ENCODE measurements at regions not wholly inside any gene's neighbourhood (a gene's known extent, or its start where the extent isn't known, plus 50 kb on each side); places are given as distances from the start of the nearest gene placed in this dataset.
"Not testable (repeated sequence)": the region's sequence is repeated elsewhere in the genome, so short reads cannot be mapped to it uniquely, and the experiment has no call there.

GRCh38 chr2:236632295-236633218 is 62.9 kb downstream of the ACKR3 start:
- no peak for DNase-seq (ENCODE audit: low spot score)

- no peak for DNase-seq (ENCODE audit: low spot score)
Observed at GRCh38 chr2:236633219-236633570, 63.6 kb downstream of the ACKR3 start.

GRCh38 chr2:236633775-236634560 is 64.3 kb downstream of the ACKR3 start:
- DNase-seq (ENCODE audit: low spot score), result no peak

- DNase-seq (ENCODE audit: low spot score), result no peak
Observed at GRCh38 chr2:236636261-236636660, 66.6 kb downstream of the ACKR3 start.

- DNase-seq (ENCODE audit: low spot score), result no peak
Observed at GRCh38 chr2:236636714-236637470, 67.3 kb downstream of the ACKR3 start.

- DNase-seq (ENCODE audit: low spot score), result no peak
Observed at GRCh38 chr2:236637686-236638569, 68.3 kb downstream of the ACKR3 start.

GRCh38 chr2:236638707-236639106 is 69.1 kb downstream of the ACKR3 start:
- DNase-seq (ENCODE audit: low spot score), result no peak

- no peak for DNase-seq (ENCODE audit: low spot score)
Observed at GRCh38 chr2:236639461-236640235, 70.0 kb downstream of the ACKR3 start.

GRCh38 chr2:236641051-236641726 is 71.6 kb downstream of the ACKR3 start:
- no peak for DNase-seq (ENCODE audit: low spot score)

- DNase-seq (ENCODE audit: low spot score), result no peak
Observed at GRCh38 chr2:236642125-236642524, 72.5 kb downstream of the ACKR3 start.

- no peak for DNase-seq (ENCODE audit: low spot score)
Observed at GRCh38 chr2:236642584-236643291, 73.1 kb downstream of the ACKR3 start.

- DNase-seq (ENCODE audit: low spot score), result no peak
Observed at GRCh38 chr2:236643480-236643879, 73.9 kb downstream of the ACKR3 start.

GRCh38 chr2:236644067-236644466 is 74.4 kb downstream of the ACKR3 start:
- no peak for DNase-seq (ENCODE audit: low spot score)

GRCh38 chr2:236644502-236644911 is 74.9 kb downstream of the ACKR3 start:
- DNase-seq (ENCODE audit: low spot score), result no peak

- DNase-seq (ENCODE audit: low spot score), result not testable (repeated sequence)
Observed at GRCh38 chr2:236645141-236645540, 75.5 kb downstream of the ACKR3 start.

GRCh38 chr2:236646441-236646840 is 76.8 kb downstream of the ACKR3 start:
- no peak for DNase-seq (ENCODE audit: low spot score)

- DNase-seq (ENCODE audit: low spot score), result no peak
Observed at GRCh38 chr2:236646871-236647270, 77.2 kb downstream of the ACKR3 start.

- no peak for DNase-seq (ENCODE audit: low spot score)
Observed at GRCh38 chr2:236647621-236648020, 78.0 kb downstream of the ACKR3 start.

GRCh38 chr2:236653863-236654262 is 84.2 kb downstream of the ACKR3 start:
- no peak for DNase-seq (ENCODE audit: low spot score)

All from HuH-7.5 (cell line).